ENCODE measurements at regions not wholly inside any gene's neighbourhood (a gene's known extent, or its start where the extent isn't known, plus 50 kb on each side); places are given as distances from the start of the nearest gene placed in this dataset.

GRCh38 chr3:66592927-66593625 is 92.3 kb upstream of the LRIG1 start:
- DNase-seq, result no peak
- H3K27ac ChIP-seq, result no peak overlapping the region
- no peaks in the 10 kb centered on the region for H3K4me1 ChIP-seq

DNA sequence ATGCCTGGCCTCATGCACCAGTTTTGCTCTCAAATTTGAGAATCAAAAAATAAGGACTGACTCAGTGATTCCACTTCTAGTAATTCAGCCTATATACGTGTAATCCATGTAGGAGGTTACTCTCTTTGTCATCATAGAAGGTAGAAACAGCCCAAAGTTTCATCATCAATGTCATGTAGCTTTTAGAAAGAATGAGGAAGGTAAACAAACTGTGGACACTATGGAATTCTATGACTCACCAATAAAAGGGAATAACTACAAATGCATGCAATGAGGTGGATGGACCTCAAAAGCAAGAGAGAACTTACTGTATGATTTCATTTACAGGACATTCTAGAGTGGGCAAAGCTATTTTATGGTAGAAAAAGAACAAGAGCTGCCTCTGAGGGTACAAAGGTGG is 93.2 kb upstream of the LRIG1 start:
- Histone ChIP-seq H3K27me3 (replicated peaks in 1 of 7) (peaks cover 0 to 58% (median 0%) of the 10 kb centered on the region in 7 donors), H3K27ac (no peak overlapping the region), H3K4me3 (no peak overlapping the region), H3K36me3 (no peaks in the 10 kb centered on the region), H3K4me1 (no peaks in the 10 kb centered on the region), H3K9me3 (no peaks in the 10 kb centered on the region)
- TF ChIP-seq, protein P1, sequence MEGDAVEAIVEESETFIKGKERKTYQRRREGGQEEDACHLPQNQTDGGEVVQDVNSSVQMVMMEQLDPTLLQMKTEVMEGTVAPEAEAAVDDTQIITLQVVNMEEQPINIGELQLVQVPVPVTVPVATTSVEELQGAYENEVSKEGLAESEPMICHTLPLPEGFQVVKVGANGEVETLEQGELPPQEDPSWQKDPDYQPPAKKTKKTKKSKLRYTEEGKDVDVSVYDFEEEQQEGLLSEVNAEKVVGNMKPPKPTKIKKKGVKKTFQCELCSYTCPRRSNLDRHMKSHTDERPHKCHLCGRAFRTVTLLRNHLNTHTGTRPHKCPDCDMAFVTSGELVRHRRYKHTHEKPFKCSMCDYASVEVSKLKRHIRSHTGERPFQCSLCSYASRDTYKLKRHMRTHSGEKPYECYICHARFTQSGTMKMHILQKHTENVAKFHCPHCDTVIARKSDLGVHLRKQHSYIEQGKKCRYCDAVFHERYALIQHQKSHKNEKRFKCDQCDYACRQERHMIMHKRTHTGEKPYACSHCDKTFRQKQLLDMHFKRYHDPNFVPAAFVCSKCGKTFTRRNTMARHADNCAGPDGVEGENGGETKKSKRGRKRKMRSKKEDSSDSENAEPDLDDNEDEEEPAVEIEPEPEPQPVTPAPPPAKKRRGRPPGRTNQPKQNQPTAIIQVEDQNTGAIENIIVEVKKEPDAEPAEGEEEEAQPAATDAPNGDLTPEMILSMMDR (IDR thresholded peaks at IDR 0.05 in 8 of 11, conservative IDR thresholded peaks at IDR 0.05 in 3 of 11), result no peak
- no peak for TF ChIP-seq POLR2A (IDR thresholded peaks at IDR 0.05)
- no peak for TF ChIP-seq POLR2AphosphoS5 (IDR thresholded peaks at IDR 0.05)
- 74 to 96% (median 82%) methylated on average over 1 of the region's 1 CpG for WGBS, 5 donors
- intact Hi-C loops (cut with DNase I; ENCODE audit: low total_unique reads), result no loop called here
- DNase-seq, result no peak

More at GRCh38 chr3:66592927-66593625, 92.3 kb upstream of the LRIG1 start:
- Histone ChIP-seq H3K27me3 (replicated peaks in 1 of 7) (peaks cover 0 to 66% (median 0%) of the 10 kb centered on the region in 7 donors), H3K9me3 (no peaks in the 10 kb centered on the region), H3K4me3 (no peak overlapping the region), H3K36me3 (no peaks in the 10 kb centered on the region)
- intact Hi-C loops (cut with DNase I; ENCODE audit: low total_unique reads), result no loop called here
- WGBS, 5 donors, result 63 to 74% (median 65%) methylated on average over 11 of the region's 11 CpGs
- TF ChIP-seq POLR2A (IDR thresholded peaks at IDR 0.05), result no peak
- TF ChIP-seq, protein P1 (IDR thresholded peaks at IDR 0.05 in 8 of 11, conservative IDR thresholded peaks at IDR 0.05 in 3 of 11), result no peak
- TF ChIP-seq POLR2AphosphoS5 (IDR thresholded peaks at IDR 0.05), result no peak

GRCh38 chr3:66597308-66597863 is 96.6 kb upstream of the LRIG1 start:
- Histone ChIP-seq H3K4me3 (no peak overlapping the region), H3K36me3 (no peaks in the 10 kb centered on the region), H3K4me1 (no peaks in the 10 kb centered on the region), H3K9me3 (no peaks in the 10 kb centered on the region), H3K27me3 (replicated peaks in 1 of 7) (peaks cover 0 to 56% (median 0%) of the 10 kb centered on the region in 7 donors), H3K27ac (no peak overlapping the region)
- TF ChIP-seq, protein P1 (IDR thresholded peaks at IDR 0.05 in 8 of 11, conservative IDR thresholded peaks at IDR 0.05 in 3 of 11), result no peak
- TF ChIP-seq POLR2A (IDR thresholded peaks at IDR 0.05) (no peak), POLR2AphosphoS5 (IDR thresholded peaks at IDR 0.05) (no peak)
- 90 to 96% (median 95%) methylated on average over 5 of the region's 5 CpGs for WGBS, 5 donors
- DNase-seq, result no peak
- intact Hi-C loops (cut with DNase I; ENCODE audit: low total_unique reads), result no loop called here

GRCh38 chr3:66598168-66598567 is 97.3 kb upstream of the LRIG1 start:
- TF ChIP-seq POLR2AphosphoS5 (IDR thresholded peaks at IDR 0.05) (no peak), POLR2A (IDR thresholded peaks at IDR 0.05) (no peak)
- TF ChIP-seq, protein P1 (IDR thresholded peaks at IDR 0.05 in 8 of 11, conservative IDR thresholded peaks at IDR 0.05 in 3 of 11), result no peak
- H3K9me3 ChIP-seq, result no peaks in the 10 kb centered on the region
- H3K27ac ChIP-seq, result no peak overlapping the region
- 79 to 87% (median 83%) methylated on average over 6 of the region's 6 CpGs for WGBS, 5 donors
- no peak overlapping the region for H3K4me3 ChIP-seq
- intact Hi-C loops (cut with DNase I; ENCODE audit: low total_unique reads), result no loop called here
- DNase-seq, result no peak
- H3K27me3 ChIP-seq (replicated peaks in 1 of 7), result peaks cover 0 to 54% (median 0%) of the 10 kb centered on the region in 7 donors
- no peaks in the 10 kb centered on the region for H3K4me1 ChIP-seq
- H3K36me3 ChIP-seq, result no peaks in the 10 kb centered on the region

Measured in spleen (tissue), 11 donors.